ENCODE measurements at regions not wholly inside any gene's neighbourhood (a gene's known extent, or its start where the extent isn't known, plus 50 kb on each side); places are given as distances from the start of the nearest gene placed in this dataset.

GRCh38 chr11:109884501-109884900 is 208.7 kb upstream of the ZC3H12C start:
- Histone ChIP-seq H3K36me3 (ENCODE audit: low read depth) (no peaks in the 10 kb centered on the region), H2AFZ (0 out of 2 replicates have a peak overlapping the region, but pooled peaks have one; percentile 68), H3K27ac (no peak overlapping the region), H3K79me2 (ENCODE audit: low read depth) (no peaks in the 10 kb centered on the region), H3K4me1 (replicated peaks; ENCODE audit: insufficient read depth) (no peaks in the 10 kb centered on the region), H3K27me3 (ENCODE audit: insufficient read depth, low read depth) (0 out of 2 replicates have a peak, but pooled peaks cover 7% of the 10 kb centered on the region), H3K4me2 (no peak overlapping the region), H3K9me2 (ENCODE audit: insufficient read depth) (no peaks in the 10 kb centered on the region), H3K4me3 (no peak overlapping the region), H4K20me1 (ENCODE audit: insufficient read depth) (no peaks in the 10 kb centered on the region), H3F3A (ENCODE audit: insufficient read depth, low read depth) (no peaks in the 10 kb centered on the region), H3K9me3 (ENCODE audit: insufficient read depth, low read depth) (no peaks in the 10 kb centered on the region)
- no peak for DNase-seq
- CTCF ChIA-PET, result no interaction called here
- BruUV-seq (replicated peaks), result no TSS peak
- intact Hi-C loops (cut with micrococcal nuclease; ENCODE audit: unreplicated experiment), result no loop called here
- POLR2A ChIA-PET (ENCODE audit: unreplicated experiment), result no interaction called here
- TF ChIP-seq EZH2 (IDR thresholded peaks at IDR 0.05; ENCODE audit: low read depth) (no peak), CTCF (conservative IDR thresholded peaks at IDR 0.05) (no peak)

- H3K36me3 ChIP-seq (ENCODE audit: low read depth), result no peaks in the 10 kb centered on the region
- H3K4me2 ChIP-seq, result no peak overlapping the region
- H3K9me3 ChIP-seq (ENCODE audit: insufficient read depth, low read depth), result no peaks in the 10 kb centered on the region
- H2AFZ ChIP-seq, result peak overlapping the region; percentile 68; the same call in 1 of the 2 replicates
- intact Hi-C loops (cut with micrococcal nuclease; ENCODE audit: unreplicated experiment), result no loop called here
- no peaks in the 10 kb centered on the region for H3K4me1 ChIP-seq (replicated peaks; ENCODE audit: insufficient read depth)
- H3K4me3 ChIP-seq, result no peak overlapping the region
- ChIA-PET POLR2A (ENCODE audit: unreplicated experiment) (no interaction called here), CTCF (no interaction called here)
- no peak overlapping the region for H3K27ac ChIP-seq
- H3K27me3 ChIP-seq (ENCODE audit: insufficient read depth, low read depth), result 0 out of 2 replicates have a peak, but pooled peaks cover 7% of the 10 kb centered on the region
- H3F3A ChIP-seq (ENCODE audit: insufficient read depth, low read depth), result no peaks in the 10 kb centered on the region
- BruUV-seq (replicated peaks), result no TSS peak
- no peaks in the 10 kb centered on the region for H3K79me2 ChIP-seq (ENCODE audit: low read depth)
- DNase-seq, result no peak
- H3K9me2 ChIP-seq (ENCODE audit: insufficient read depth), result no peaks in the 10 kb centered on the region
- TF ChIP-seq EZH2 (IDR thresholded peaks at IDR 0.05; ENCODE audit: low read depth) (no peak), CTCF (conservative IDR thresholded peaks at IDR 0.05) (no peak)
- H4K20me1 ChIP-seq (ENCODE audit: insufficient read depth), result no peaks in the 10 kb centered on the region
These were observed 208.2 kb upstream of the ZC3H12C start for GRCh38 chr11:109885006-109885405.

GRCh38 chr11:109892321-109892794 is 200.8 kb upstream of the ZC3H12C start:
- no TSS peak for BruUV-seq (replicated peaks)
- Histone ChIP-seq H3K4me1 (replicated peaks; ENCODE audit: insufficient read depth) (no peaks in the 10 kb centered on the region), H3K36me3 (ENCODE audit: low read depth) (no peaks in the 10 kb centered on the region), H2AFZ (no peak overlapping the region), H3K9me2 (ENCODE audit: insufficient read depth) (no peaks in the 10 kb centered on the region), H3K27ac (no peak overlapping the region), H3K4me3 (no peak overlapping the region), H3K9me3 (ENCODE audit: insufficient read depth, low read depth) (no peaks in the 10 kb centered on the region), H3K79me2 (ENCODE audit: low read depth) (no peaks in the 10 kb centered on the region), H4K20me1 (ENCODE audit: insufficient read depth) (no peaks in the 10 kb centered on the region), H3F3A (ENCODE audit: insufficient read depth, low read depth) (no peaks in the 10 kb centered on the region), H3K27me3 (ENCODE audit: insufficient read depth, low read depth) (no peaks in the 10 kb centered on the region), H3K4me2 (no peak overlapping the region)
- CTCF ChIA-PET, result no interaction called here
- TF ChIP-seq CTCF (conservative IDR thresholded peaks at IDR 0.05), result no peak
- TF ChIP-seq EZH2 (IDR thresholded peaks at IDR 0.05; ENCODE audit: low read depth), result no peak
- intact Hi-C loops (cut with micrococcal nuclease; ENCODE audit: unreplicated experiment), result no loop called here
- DNase-seq, result no peak
- POLR2A ChIA-PET (ENCODE audit: unreplicated experiment), result no interaction called here

Data from PC-9 (cell line).